ENCODE measurements at regions not wholly inside any gene's neighbourhood (a gene's known extent, or its start where the extent isn't known, plus 50 kb on each side); places are given as distances from the start of the nearest gene placed in this dataset.

- Histone ChIP-seq H2AK5ac (ENCODE audit: low read depth, low read length) (no peak overlapping the region), H4K91ac (replicated peaks; ENCODE audit: insufficient read length, low read length) (no peak overlapping the region), H3K27ac (ENCODE audit: low read depth, low read length) (no peak overlapping the region), H2BK20ac (ENCODE audit: low read length) (no peak overlapping the region), H3K4me3 (ENCODE audit: extremely low read depth in 1 of 4, insufficient read depth in 2 of 4, low read depth in 3 of 4, low read length in 4 of 4) (no peak overlapping the region), H3K9me3 (ENCODE audit: insufficient read depth in 2 of 2, low read depth in 1 of 2, low read length in 1 of 2) (no peaks in the 10 kb centered on the region), H2AFZ (ENCODE audit: low read length) (0 out of 2 replicates have a peak overlapping the region, but pooled peaks have one; percentile 11), H3K4me1 (replicated peaks in 1 of 4; ENCODE audit: control insufficient read depth in 3 of 4, insufficient read depth in 4 of 4, low read length in 3 of 4) (no peaks in the 10 kb centered on the region), H4K8ac (ENCODE audit: extremely low read depth, insufficient read depth, low read length) (no peak overlapping the region), H4K20me1 (replicated peaks in 1 of 2; ENCODE audit: control insufficient read depth in 1 of 2, insufficient read depth in 2 of 2, low read length in 2 of 2) (no peaks in the 10 kb centered on the region), H2BK120ac (replicated peaks; ENCODE audit: low read depth, low read length) (no peak overlapping the region), H3K14ac (ENCODE audit: insufficient read length) (no peak overlapping the region), H2BK15ac (ENCODE audit: low read length) (no peak overlapping the region), H3K79me1 (ENCODE audit: low read depth, low read length) (no peaks in the 10 kb centered on the region), H3K4me2 (ENCODE audit: insufficient read depth in 1 of 2, low read depth in 2 of 2, low read length in 2 of 2) (no peak overlapping the region), H4K5ac (ENCODE audit: insufficient read length, low read depth, low read length) (no peak overlapping the region), H3K56ac (replicated peaks; ENCODE audit: insufficient read length, low read depth, low read length) (no peak overlapping the region), H3K27me3 (replicated peaks in 1 of 4; ENCODE audit: control insufficient read depth in 3 of 4, extremely low read depth in 1 of 4, insufficient read depth in 3 of 4, low read length in 3 of 4) (no peaks in the 10 kb centered on the region), H3K79me2 (ENCODE audit: control insufficient read depth in 1 of 2, insufficient read depth in 2 of 2, low read length in 2 of 2) (no peaks in the 10 kb centered on the region), H2BK5ac (ENCODE audit: low read depth, low read length) (no peak overlapping the region), H3K9ac (replicated peaks in 1 of 4; ENCODE audit: extremely low read depth in 1 of 4, low read depth in 3 of 4, low read length in 3 of 4) (no peak overlapping the region), H3K23me2 (ENCODE audit: low read depth, low read length) (no peaks in the 10 kb centered on the region), H2BK12ac (ENCODE audit: low read depth, low read length) (no peak overlapping the region), H3K4ac (replicated peaks; ENCODE audit: insufficient read length, low read depth, low read length) (no peak overlapping the region), H3K18ac (ENCODE audit: extremely low read depth, low read length) (no peak overlapping the region), H3K36me3 (ENCODE audit: control insufficient read depth in 2 of 4, insufficient read depth in 4 of 4, low read length in 3 of 4) (no peaks in the 10 kb centered on the region), H3K23ac (ENCODE audit: insufficient read length) (no peak overlapping the region)
- no peak for TF ChIP-seq SIN3A (conservative IDR thresholded peaks at IDR 0.05 in 1 of 2, IDR thresholded peaks at IDR 0.05 in 1 of 2; ENCODE audit: low read depth in 1 of 2, low read length in 2 of 2)
- TF ChIP-seq CBX8 (IDR thresholded peaks at IDR 0.05; ENCODE audit: borderline replicate concordance, low read depth, low read length), result no peak
- no peak for TF ChIP-seq POLR2A (IDR thresholded peaks at IDR 0.05; ENCODE audit: control extremely low read depth in 1 of 2, low read depth in 2 of 2, low read length in 2 of 2)
- no peak for TF ChIP-seq E2F6 (IDR thresholded peaks at IDR 0.05)
- no peak for TF ChIP-seq SAP30 (IDR thresholded peaks at IDR 0.05; ENCODE audit: insufficient read depth, insufficient replicate concordance, low read length)
- TF ChIP-seq TAF1 (IDR thresholded peaks at IDR 0.05; ENCODE audit: low read depth, low read length), result no peak
- no peak for TF ChIP-seq RXRA (IDR thresholded peaks at IDR 0.05; ENCODE audit: insufficient read depth, low read depth, low read length)
- TF ChIP-seq NRF1 (IDR thresholded peaks at IDR 0.05; ENCODE audit: low read depth, low read length), result no peak
- no peak for TF ChIP-seq SIX5 (IDR thresholded peaks at IDR 0.05; ENCODE audit: low read depth, low read length)
- no peak for TF ChIP-seq NANOG (IDR thresholded peaks at IDR 0.05; ENCODE audit: insufficient read depth, low read depth, low read length, poor library complexity, severe bottlenecking)
- no peak for TF ChIP-seq SIRT6 (IDR thresholded peaks at IDR 0.05; ENCODE audit: low read length)
- no peak for TF ChIP-seq TAF7 (optimal IDR thresholded peaks at IDR 0.05; ENCODE audit: borderline replicate concordance, low read depth, low read length)
- ChIA-PET POLR2A (ENCODE audit: partially characterized antibody) (no interaction called here), CTCF (ENCODE audit: partially characterized antibody) (interaction anchor here (2.1 kb wide), 1 partner anchor 10 kb away, joined by 5 read pairs; no protein-coding TSS in a partner anchor)
- no peak for DNase-seq (ENCODE audit: low read depth in 1 of 2, low spot score in 2 of 2)
- 84% methylated on average over 3 of the region's 3 CpGs; no CpG with 5 or more reads in 1 of the 2 experiments for WGBS, 2 experiments (ENCODE audit: extremely low coverage in 1 of 2, insufficient coverage in 1 of 2, insufficient read length in 1 of 2, insufficient replicate concordance in 2 of 2, low coverage in 1 of 2, low lambda C conversion rate in 2 of 2, missing lambda C conversion rate in 1 of 2)
- FAIRE-seq, result no peak
These were observed 1004.4 kb upstream of the CDH2 start for GRCh38 chr18:29181151-29181901.
